GM12875 (cell line): ENCODE measurements at regions not wholly inside any gene's neighbourhood (a gene's known extent, or its start where the extent isn't known, plus 50 kb on each side); places are given as distances from the start of the nearest gene placed in this dataset.

ENCODE experiments used
- H3K4me3 ChIP-seq: one replicate; pipeline ENCODE4 v1.5.1; 2011; ENCODE audit warnings: low read depth, low read length, control low read depth
- CTCF ChIP-seq: IDR thresholded peaks from 2 replicates; pipeline ENCODE4 v1.5.1; 2011; ENCODE audit warnings: low read depth, mild to moderate bottlenecking, control low read depth, inconsistent platforms, low read length, moderate library complexity, borderline replicate concordance; ENCODE audit not compliant: insufficient read depth

- H3K4me3 ChIP-seq, result no peak overlapping the region
- no peak for TF ChIP-seq CTCF
Measured at GRCh38 chr5:119879446-119879845, 250.1 kb downstream of the FAM170A start.

- H3K4me3 ChIP-seq, result no peak overlapping the region
- no peak for TF ChIP-seq CTCF
Measured at GRCh38 chr5:119895066-119895465, 265.7 kb downstream of the FAM170A start.

GRCh38 chr5:119896826-119897536 is 267.6 kb downstream of the FAM170A start:
- H3K4me3 ChIP-seq, result no peak overlapping the region
- TF ChIP-seq CTCF, result no peak

GRCh38 chr5:119897537-119898370 is 268.4 kb downstream of the FAM170A start:
- H3K4me3 ChIP-seq, result no peak overlapping the region
- no peak for TF ChIP-seq CTCF

GRCh38 chr5:119899981-119900380 is 270.6 kb downstream of the FAM170A start:
- no peak overlapping the region for H3K4me3 ChIP-seq
- TF ChIP-seq CTCF, result no peak

GRCh38 chr5:119902593-119902992 is 273.2 kb downstream of the FAM170A start:
- TF ChIP-seq CTCF, result no peak
- H3K4me3 ChIP-seq, result no peak overlapping the region

GRCh38 chr5:119913425-119913824 is 284.1 kb downstream of the FAM170A start:
- H3K4me3 ChIP-seq, result no peak overlapping the region
- no peak for TF ChIP-seq CTCF
